Thymus (tissue), 11 donors: ENCODE measurements at regions not wholly inside any gene's neighbourhood (a gene's known extent, or its start where the extent isn't known, plus 50 kb on each side); places are given as distances from the start of the nearest gene placed in this dataset.

Experiments
- DNase-seq, 9 donors: peaks; one replicate each; pipeline ENCODE4 v3.0.0-alpha.2; 2013; ENCODE audit warnings: low spot score in 9 of 9, low read depth in 6 of 9, missing footprints in 1 of 9
- H3K27ac ChIP-seq, 2 donors: one replicate each; pipeline ENCODE4 v1.5.1; 2013; ENCODE audit warnings: control low read depth in 1 of 2, low read depth in 1 of 2, low read length in 1 of 2, mild to moderate bottlenecking in 1 of 2, moderate library complexity in 1 of 2
- H3K27me3 ChIP-seq, 2 donors: one replicate each; pipeline ENCODE4 v1.5.1; 2013; ENCODE audit warnings: low read length in 1 of 2; ENCODE audit not compliant: control insufficient read depth in 2 of 2, insufficient read depth in 1 of 2
- H3K36me3 ChIP-seq, 2 donors: one replicate each; pipeline ENCODE4 v1.5.1; 2013; ENCODE audit warnings: low read length in 1 of 2, mild to moderate bottlenecking in 1 of 2, moderate library complexity in 1 of 2; ENCODE audit not compliant: control insufficient read depth in 2 of 2, insufficient read depth in 2 of 2
- H3K4me1 ChIP-seq, 2 donors: one replicate each; pipeline ENCODE4 v1.5.1; 2013; ENCODE audit warnings: low read length in 2 of 2; ENCODE audit not compliant: control insufficient read depth in 2 of 2, insufficient read depth in 2 of 2
- H3K4me3 ChIP-seq, 2 donors: one replicate each; pipeline ENCODE4 v1.5.1; 2013; ENCODE audit warnings: low read length in 2 of 2, control low read depth in 1 of 2, mild to moderate bottlenecking in 1 of 2
- H3K9me3 ChIP-seq, 2 donors: one replicate each; pipeline ENCODE4 v1.5.1; 2013; ENCODE audit warnings: low read length in 1 of 2, mild to moderate bottlenecking in 1 of 2; ENCODE audit not compliant: control insufficient read depth in 2 of 2, insufficient read depth in 1 of 2
- WGBS: extraction: QIAGEN DNeasy Blood & Tissue Kit; methylation state at CpG from one replicate; pipeline ENCODE4 v1.1.7; 2013; 5-methylcytosine and 5-hydroxymethylcytosine counted together
- donor health status: healthy.

GRCh38 chr4:189096717-189097116, 844.0 kb upstream of the FRG1 start:
- 95% methylated on average over 25 of the region's 25 CpGs for WGBS
- Histone ChIP-seq H3K27ac (no peak overlapping the region), H3K36me3 (no peaks in the 10 kb centered on the region), H3K4me3 (no peak overlapping the region), H3K27me3 (no peaks in the 10 kb centered on the region), H3K9me3 (peaks cover 0 to 8% of the 10 kb centered on the region in 2 donors), H3K4me1 (no peaks in the 10 kb centered on the region)
- DNase-seq, result no peak

GRCh38 chr4:189098932-189099696, 841.6 kb upstream of the FRG1 start:
- 90% methylated on average over 16 of the region's 16 CpGs for WGBS
- no peak overlapping the region for H3K27ac ChIP-seq
- H3K36me3 ChIP-seq, result no peaks in the 10 kb centered on the region
- peaks cover 0 to 8% of the 10 kb centered on the region in 2 donors for H3K9me3 ChIP-seq
- no peaks in the 10 kb centered on the region for H3K4me1 ChIP-seq
- no peak for DNase-seq
- no peak overlapping the region for H3K4me3 ChIP-seq
- H3K27me3 ChIP-seq, result no peaks in the 10 kb centered on the region

- 93% methylated on average over 11 of the region's 11 CpGs for WGBS
- Histone ChIP-seq H3K9me3 (no peaks in the 10 kb centered on the region), H3K27ac (no peak overlapping the region), H3K27me3 (no peaks in the 10 kb centered on the region), H3K4me3 (no peak overlapping the region), H3K36me3 (no peaks in the 10 kb centered on the region), H3K4me1 (no peaks in the 10 kb centered on the region)
- no peak for DNase-seq
Observed at GRCh38 chr4:189113389-189113888, 827.2 kb upstream of the FRG1 start.

GRCh38 chr4:189117426-189117825, 823.2 kb upstream of the FRG1 start:
- H3K4me1 ChIP-seq, result no peaks in the 10 kb centered on the region
- no peaks in the 10 kb centered on the region for H3K27me3 ChIP-seq
- H3K9me3 ChIP-seq, result no peaks in the 10 kb centered on the region
- H3K36me3 ChIP-seq, result no peaks in the 10 kb centered on the region
- 49% methylated on average over 1 of the region's 1 CpG for WGBS
- no peak overlapping the region for H3K27ac ChIP-seq
- H3K4me3 ChIP-seq, result no peak overlapping the region
- DNase-seq, result no peak

GRCh38 chr4:189121336-189121735, 819.3 kb upstream of the FRG1 start:
- H3K4me1 ChIP-seq, result no peaks in the 10 kb centered on the region
- H3K9me3 ChIP-seq, result no peaks in the 10 kb centered on the region
- DNase-seq, result no peak
- no peaks in the 10 kb centered on the region for H3K36me3 ChIP-seq
- H3K4me3 ChIP-seq, result no peak overlapping the region
- H3K27ac ChIP-seq, result no peak overlapping the region
- WGBS, result 92% methylated on average over 4 of the region's 4 CpGs
- no peaks in the 10 kb centered on the region for H3K27me3 ChIP-seq

- Histone ChIP-seq H3K4me1 (no peaks in the 10 kb centered on the region), H3K27me3 (no peaks in the 10 kb centered on the region), H3K36me3 (no peaks in the 10 kb centered on the region), H3K4me3 (no peak overlapping the region), H3K9me3 (no peaks in the 10 kb centered on the region), H3K27ac (no peak overlapping the region)
- WGBS, result 47% methylated on average over 10 of the region's 10 CpGs
- DNase-seq, result no peak
Observed at GRCh38 chr4:189124149-189124758, 816.4 kb upstream of the FRG1 start.

GRCh38 chr4:189124791-189125190, 815.9 kb upstream of the FRG1 start:
- H3K9me3 ChIP-seq, result no peaks in the 10 kb centered on the region
- no peaks in the 10 kb centered on the region for H3K4me1 ChIP-seq
- H3K27me3 ChIP-seq, result no peaks in the 10 kb centered on the region
- H3K4me3 ChIP-seq, result no peak overlapping the region
- WGBS, result 79% methylated on average over 4 of the region's 4 CpGs
- H3K27ac ChIP-seq, result no peak overlapping the region
- DNase-seq, result no peak
- H3K36me3 ChIP-seq, result no peaks in the 10 kb centered on the region

GRCh38 chr4:189126040-189126439, 814.6 kb upstream of the FRG1 start:
- H3K27me3 ChIP-seq, result no peaks in the 10 kb centered on the region
- no peak overlapping the region for H3K4me3 ChIP-seq
- no peaks in the 10 kb centered on the region for H3K9me3 ChIP-seq
- H3K27ac ChIP-seq, result no peak overlapping the region
- no peak for DNase-seq
- H3K4me1 ChIP-seq, result no peaks in the 10 kb centered on the region
- H3K36me3 ChIP-seq, result no peaks in the 10 kb centered on the region
- 49% methylated on average over 2 of the region's 2 CpGs for WGBS

GRCh38 chr4:189128341-189128740, 812.3 kb upstream of the FRG1 start:
- no peaks in the 10 kb centered on the region for H3K27me3 ChIP-seq
- no peak overlapping the region for H3K27ac ChIP-seq
- DNase-seq, result no peak
- WGBS, result 86% methylated on average over 4 of the region's 4 CpGs
- no peaks in the 10 kb centered on the region for H3K4me1 ChIP-seq
- H3K36me3 ChIP-seq, result no peaks in the 10 kb centered on the region
- H3K9me3 ChIP-seq, result no peaks in the 10 kb centered on the region
- no peak overlapping the region for H3K4me3 ChIP-seq
